Fibroblast of skin of right quadriceps (primary cell): ENCODE measurements at regions not wholly inside any gene's neighbourhood (a gene's known extent, or its start where the extent isn't known, plus 50 kb on each side); places are given as distances from the start of the nearest gene placed in this dataset.
A peak's percentile ranks its signal among the peaks of the same experiment; 100 is the strongest.

Experiments used
- DNase-seq: peaks from one replicate; pipeline ENCODE4 v3.0.0-alpha.2; 2013

- no peak for DNase-seq
These were observed 727.6 kb upstream of the TMEM132C start for GRCh38 chr12:127539226-127539858.

- no peak for DNase-seq
These were observed 724.6 kb upstream of the TMEM132C start for GRCh38 chr12:127542391-127542790.

- no peak for DNase-seq
These were observed 724.0 kb upstream of the TMEM132C start for GRCh38 chr12:127542931-127543330.

- DNase-seq: peak; percentile 24
These were observed 720.1 kb upstream of the TMEM132C start for GRCh38 chr12:127546721-127547505.

GRCh38 chr12:127548123-127548553 is 718.8 kb upstream of the TMEM132C start:
- peak; percentile 90 for DNase-seq

GRCh38 chr12:127550271-127550670 is 716.7 kb upstream of the TMEM132C start:
- DNase-seq: peak; percentile 88

GRCh38 chr12:127552838-127553237 is 714.1 kb upstream of the TMEM132C start:
- DNase-seq: no peak

- no peak for DNase-seq
These were observed 711.9 kb upstream of the TMEM132C start for GRCh38 chr12:127555071-127555470.

- no peak for DNase-seq
These were observed 710.6 kb upstream of the TMEM132C start for GRCh38 chr12:127556231-127556886.

GRCh38 chr12:127558361-127558760 is 708.6 kb upstream of the TMEM132C start:
- DNase-seq: no peak

- peak; percentile 98 for DNase-seq
These were observed 707.5 kb upstream of the TMEM132C start for GRCh38 chr12:127559349-127560040.

- no peak for DNase-seq
These were observed 706.9 kb upstream of the TMEM132C start for GRCh38 chr12:127560041-127560478.

- no peak for DNase-seq
These were observed 704.2 kb upstream of the TMEM132C start for GRCh38 chr12:127562816-127563215.

- DNase-seq: no peak
These were observed 701.7 kb upstream of the TMEM132C start for GRCh38 chr12:127565241-127565640.

- no peak for DNase-seq
These were observed 699.4 kb upstream of the TMEM132C start for GRCh38 chr12:127567531-127567930.

- no peak for DNase-seq
These were observed 696.6 kb upstream of the TMEM132C start for GRCh38 chr12:127570387-127570786.

- peak; percentile 24 for DNase-seq
These were observed 696.1 kb upstream of the TMEM132C start for GRCh38 chr12:127570793-127571360.

GRCh38 chr12:127571578-127571977 is 695.4 kb upstream of the TMEM132C start:
- no peak for DNase-seq

- DNase-seq: no peak
These were observed 687.5 kb upstream of the TMEM132C start for GRCh38 chr12:127579446-127579845.

- DNase-seq: no peak
These were observed 684.9 kb upstream of the TMEM132C start for GRCh38 chr12:127582074-127582473.

GRCh38 chr12:127583041-127583440 is 683.9 kb upstream of the TMEM132C start:
- DNase-seq: no peak

GRCh38 chr12:127588249-127588648 is 678.7 kb upstream of the TMEM132C start:
- DNase-seq: peak; percentile 88

GRCh38 chr12:127589541-127589940 is 677.4 kb upstream of the TMEM132C start:
- DNase-seq: no peak
